NCI-H1105 (cell line): ENCODE measurements at regions not wholly inside any gene's neighbourhood (a gene's known extent, or its start where the extent isn't known, plus 50 kb on each side); places are given as distances from the start of the nearest gene placed in this dataset.

Experiments
- DNase-seq: peaks from one replicate; lab custom pipeline; 2025; lab: John Stamatoyannopoulos, UW

DNA sequence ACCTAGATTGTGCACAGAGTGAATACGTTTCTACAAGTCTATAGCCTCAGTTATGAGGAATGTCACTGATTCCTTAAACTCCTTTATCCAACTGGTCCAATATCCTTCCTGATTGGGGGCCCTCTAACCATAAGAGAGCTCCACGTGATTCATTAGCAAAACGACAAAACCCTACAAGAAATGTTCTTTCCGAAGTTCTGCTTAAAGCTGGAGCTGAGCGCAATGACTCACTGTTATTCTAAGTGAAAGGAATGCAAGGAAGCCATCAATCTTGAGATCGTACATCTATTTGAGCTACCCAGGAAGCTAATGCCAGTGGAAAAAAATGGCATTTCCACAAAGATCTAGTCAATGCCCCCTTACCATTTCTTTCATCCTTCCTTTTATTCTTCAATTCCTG lies 354.9 kb upstream of the CDH20 start:
- no peak for DNase-seq

DNA sequence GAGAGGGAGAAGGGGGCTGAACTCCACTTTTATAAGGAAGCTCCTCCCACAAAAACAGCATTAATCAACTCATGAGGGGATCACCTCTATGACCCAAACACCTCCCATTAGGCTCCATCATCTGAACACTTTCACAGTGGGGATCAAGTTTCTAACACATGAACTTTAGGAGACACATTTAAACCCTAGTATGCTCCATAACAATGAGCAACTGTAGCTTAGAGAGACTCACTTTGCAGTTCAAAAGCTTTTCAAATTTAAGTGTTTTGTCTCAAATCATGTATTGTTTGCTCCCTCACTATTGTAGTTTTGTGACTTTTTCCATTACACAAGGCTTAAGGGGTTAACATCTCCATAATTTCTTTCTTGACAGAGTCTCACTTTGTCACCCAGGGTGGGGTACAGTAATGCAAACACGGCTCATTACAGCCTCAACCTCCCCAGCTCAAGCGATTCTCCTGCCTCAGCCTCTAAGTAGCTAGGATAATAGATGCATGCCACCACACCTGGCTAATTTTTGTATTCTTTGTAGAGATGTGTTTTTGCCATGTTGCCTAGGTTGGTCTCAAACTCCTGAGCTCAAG lies 352.7 kb upstream of the CDH20 start:
- DNase-seq = no peak

DNA sequence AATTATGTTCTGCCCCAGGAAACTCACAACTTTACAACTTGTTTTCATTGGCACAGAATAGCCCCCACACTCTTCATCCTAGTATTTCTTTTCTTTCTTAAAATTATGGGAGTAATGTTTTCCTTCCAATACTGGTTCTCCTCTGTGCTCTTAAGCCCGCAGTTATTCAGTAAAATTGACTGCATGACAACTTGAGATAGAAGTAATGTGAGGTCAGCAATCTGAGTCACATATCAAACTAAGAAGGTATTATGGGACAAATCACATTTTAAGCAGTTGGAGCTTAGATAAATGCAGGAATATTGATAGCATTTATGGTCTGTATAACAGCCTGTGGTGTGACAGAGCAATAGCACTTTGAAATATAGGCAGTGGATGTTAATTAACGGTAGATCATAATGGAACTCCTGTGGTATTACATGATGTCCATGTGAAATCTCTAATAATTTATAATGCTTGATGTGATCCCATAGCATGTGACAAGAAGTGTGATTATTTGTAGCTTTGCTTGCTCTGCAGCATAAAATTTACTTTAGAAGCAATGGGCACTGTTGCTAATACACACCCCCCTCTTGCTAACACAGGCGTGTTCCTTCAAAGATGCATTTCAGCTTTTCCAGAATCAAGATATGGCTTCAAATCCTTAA lies 351.4 kb upstream of the CDH20 start:
- no peak for DNase-seq

DNA sequence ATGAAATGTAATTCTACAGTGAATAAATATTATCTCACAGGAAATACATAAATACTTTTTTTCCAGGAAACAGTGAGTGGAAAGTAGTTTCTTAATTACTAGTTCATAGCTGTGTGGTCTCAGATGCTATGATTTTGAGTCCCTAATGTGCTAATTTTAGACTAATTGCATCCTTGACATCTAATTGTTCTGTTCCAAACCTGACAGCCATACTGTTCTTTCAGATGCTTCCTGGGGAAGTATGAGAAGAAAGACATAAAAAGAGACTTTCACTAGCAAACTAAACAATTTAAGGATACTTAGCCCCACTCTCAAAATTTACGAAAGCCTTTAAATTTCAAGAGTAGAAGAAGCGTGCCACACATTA lies 350.9 kb upstream of the CDH20 start:
- no peak for DNase-seq

DNA sequence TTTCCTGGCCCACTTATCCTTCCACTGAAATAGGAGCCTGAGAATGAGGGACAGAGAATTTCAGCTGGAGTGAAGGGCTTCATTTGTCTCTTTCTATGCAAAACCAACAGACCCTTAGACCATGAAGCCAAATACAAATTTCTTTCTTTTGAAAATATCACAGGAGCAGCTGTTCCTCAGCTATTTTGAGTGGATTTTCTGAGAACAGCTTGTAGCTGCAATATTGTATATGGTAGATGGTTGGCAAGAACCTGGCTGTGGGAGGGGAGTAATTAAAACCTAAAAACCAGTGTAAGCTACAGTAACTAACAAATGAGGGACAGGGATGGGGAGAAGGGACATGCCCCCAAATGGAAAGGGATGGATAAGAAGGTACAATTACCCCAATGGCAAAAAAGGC lies 350.3 kb upstream of the CDH20 start:
- no peak for DNase-seq

DNA sequence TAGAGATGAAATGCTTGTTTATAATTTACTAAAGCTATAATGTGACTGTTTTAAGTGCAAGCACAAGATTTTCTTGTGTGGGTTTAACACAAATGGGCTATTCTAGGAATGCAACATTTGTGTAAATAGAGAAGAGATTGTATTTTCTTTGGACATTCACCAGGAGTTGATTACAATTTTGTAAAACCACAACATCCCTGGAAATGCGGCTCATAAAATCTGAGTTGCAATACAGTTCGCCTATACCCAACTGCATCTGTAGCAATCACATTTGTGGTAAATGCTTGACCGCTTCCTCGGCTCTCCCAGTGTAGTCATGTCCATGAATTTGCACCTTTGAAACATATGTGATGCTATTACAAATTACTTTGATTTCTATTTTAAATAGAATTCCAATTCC lies 348.7 kb upstream of the CDH20 start:
- DNase-seq = no peak

DNA sequence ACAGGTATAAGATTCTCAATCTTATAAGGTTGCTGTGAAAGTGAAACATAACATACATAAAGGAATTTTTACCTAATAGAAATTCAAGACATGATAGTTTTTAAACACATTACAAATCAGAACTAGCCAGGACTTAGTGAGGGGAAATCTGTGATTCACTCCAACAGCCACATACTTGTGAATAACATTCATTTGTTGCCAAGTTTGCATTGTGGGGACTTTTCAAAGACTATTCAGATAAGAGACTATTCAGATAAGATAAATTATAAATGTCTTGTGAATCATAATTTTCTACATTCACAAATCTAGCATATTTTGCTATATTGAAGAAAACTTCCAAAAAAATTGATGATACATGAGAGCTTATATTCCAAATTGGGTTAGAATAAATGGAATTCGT lies 345.3 kb upstream of the CDH20 start:
- no peak for DNase-seq

DNA sequence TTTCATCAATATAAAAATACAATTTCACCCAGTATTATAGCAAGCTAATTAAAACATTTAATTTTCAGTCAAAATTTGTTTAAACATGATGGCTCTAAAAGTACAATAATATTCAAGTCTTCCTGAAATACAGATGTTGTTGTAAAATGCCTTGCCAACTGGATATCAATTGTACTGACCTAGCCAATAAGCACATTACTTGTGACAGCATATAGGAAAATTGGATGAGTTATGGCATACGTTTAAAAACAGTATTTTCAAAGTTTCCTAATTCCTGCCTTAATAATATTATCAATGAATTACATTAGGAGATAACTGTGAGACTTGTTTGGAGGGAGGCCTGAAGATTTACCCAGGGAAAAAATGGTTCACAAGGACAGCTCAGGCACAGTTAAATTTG lies 336.9 kb upstream of the CDH20 start:
- no peak for DNase-seq

DNA sequence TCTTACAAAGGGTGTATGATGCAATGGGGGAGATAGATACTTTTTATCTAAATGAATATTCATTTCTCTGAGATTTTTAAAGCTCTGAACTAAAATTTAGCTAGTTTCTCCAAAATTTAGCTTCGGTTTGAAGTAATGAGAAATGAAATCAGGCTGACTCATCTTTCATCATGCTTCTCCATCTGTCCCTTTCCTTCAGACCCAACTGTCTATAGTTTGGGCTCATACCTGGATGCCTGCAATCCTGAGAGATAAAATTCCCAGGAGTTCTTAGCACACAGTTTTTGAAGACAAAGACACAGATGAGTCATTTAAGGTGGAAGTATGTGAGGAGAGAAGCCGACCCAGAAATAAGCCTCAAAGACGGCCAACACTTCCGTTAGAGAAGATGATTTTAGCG lies 336.4 kb upstream of the CDH20 start:
- no peak for DNase-seq

DNA sequence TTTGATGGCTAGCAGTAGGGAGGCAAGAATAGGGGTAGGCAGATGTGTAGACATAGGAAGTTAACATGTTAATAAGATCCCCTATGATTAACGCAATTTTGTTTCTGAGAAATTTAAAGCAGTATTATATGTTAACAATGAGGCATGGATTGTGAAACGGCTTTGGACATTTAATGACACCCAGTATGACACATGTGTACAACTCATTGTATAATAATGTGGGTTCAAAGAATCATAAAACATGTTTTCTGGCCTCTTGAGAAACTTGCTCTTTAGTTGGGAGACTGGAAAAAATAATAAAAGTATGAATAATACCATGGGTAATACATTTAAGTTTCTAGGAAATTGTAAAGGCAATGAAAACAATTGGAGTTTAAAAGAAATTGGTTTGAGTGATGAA lies 332.1 kb upstream of the CDH20 start:
- DNase-seq = no peak

DNA sequence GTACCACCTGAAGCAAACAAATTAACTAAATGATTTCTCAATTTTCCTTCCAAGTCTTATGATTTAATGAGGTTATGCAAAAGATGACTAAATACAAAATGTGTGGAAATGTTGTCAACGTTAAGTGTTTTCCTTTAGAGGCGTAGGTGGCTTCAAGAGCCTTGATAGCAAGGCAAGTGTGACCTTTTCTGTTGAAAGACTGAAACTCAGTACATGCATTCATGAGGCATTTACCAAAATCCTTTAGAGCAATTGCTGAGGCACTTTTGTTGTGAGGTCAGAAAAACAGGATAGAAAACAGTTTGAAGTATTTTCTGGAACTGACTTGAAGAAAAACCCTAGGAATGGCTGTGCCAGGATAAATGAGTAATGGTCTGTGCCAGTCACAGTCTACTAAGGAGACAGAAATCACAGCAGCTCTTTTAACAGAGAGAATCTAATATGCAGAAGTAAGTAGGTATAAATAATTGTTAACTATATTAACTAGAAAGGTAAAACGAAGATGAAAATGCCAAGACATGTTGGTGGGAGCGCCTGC lies 326.5 kb upstream of the CDH20 start:
- DNase-seq = no peak

DNA sequence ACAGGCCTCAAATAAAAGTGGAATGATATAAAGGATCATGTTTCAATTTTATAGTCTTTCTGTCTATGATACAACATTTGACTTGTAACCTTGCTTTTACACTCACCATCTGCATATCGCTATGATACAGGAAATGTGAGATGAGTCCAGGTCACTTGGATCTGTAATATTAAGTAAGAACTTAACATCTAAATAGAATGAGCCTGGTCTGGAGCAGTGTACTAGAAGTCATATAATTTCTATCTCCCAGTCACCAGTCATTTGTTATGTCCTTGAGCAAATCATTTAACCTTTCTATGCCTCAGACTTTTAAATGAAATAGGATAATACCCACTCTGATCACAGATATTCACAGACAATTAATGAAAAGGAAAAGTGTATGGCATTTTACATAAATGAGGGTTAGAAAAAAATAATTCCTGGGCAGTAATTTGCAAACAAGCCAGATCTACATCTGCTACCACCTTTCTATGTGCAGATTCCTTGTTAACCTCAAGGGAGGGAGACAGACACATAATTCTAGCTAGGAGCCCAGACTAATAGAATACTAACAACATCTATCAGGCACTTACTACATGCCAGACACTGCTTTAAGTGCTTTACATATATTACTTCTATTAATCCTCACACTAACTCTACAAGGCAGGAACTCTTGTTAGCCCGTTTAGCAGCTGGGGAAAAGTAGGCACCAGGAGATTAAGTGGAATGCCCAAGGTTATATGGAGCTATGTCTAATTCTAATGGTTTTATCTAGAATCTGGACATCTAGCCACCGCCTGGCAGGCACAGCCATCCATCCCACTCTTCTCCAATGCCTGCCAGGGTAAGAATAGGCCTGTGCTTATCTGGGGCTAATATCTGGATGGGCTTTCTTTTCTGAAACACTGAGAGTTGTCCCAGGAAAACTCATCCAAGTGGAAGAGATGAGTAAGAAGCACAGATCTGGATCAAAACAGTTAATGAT lies 313.6 kb upstream of the CDH20 start:
- DNase-seq = no peak

DNA sequence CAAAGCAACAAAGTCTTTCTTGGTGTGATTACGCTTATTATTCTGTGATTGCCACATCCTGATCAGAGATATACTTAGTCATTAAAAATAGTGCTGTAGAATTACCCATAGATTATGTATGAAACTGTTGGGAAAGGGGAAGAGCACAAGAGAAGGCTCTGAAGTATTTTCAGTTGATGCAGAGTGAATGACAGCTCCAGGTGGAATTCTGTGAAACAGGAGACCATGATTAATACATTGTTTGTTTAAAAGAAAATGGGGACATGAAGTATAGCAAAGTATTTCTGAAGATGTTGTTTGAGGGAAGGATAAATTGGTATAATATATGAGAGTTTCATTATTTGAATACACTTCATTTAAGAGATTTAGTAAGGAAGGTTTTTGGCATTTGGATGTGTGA lies 307.6 kb upstream of the CDH20 start:
- DNase-seq = no peak

DNA sequence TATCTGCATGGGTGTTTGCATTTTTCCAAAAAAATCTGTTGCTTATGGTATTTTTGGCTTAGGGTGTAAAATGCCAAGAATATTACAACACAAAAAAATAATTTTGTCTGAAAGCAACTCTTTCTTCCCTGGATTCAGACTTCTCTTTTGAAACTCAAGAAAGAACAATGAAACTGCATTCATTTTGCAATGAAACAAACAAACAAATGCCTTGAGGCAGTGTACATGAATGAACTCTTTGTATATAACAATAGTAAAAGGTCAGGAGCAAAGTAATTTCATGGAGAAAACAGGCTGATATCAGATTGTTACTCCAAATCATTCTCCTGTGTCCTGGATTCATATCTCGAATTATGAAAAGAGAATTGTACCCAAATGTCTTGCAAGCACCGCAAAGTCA lies 301.6 kb upstream of the CDH20 start:
- no peak for DNase-seq

DNA sequence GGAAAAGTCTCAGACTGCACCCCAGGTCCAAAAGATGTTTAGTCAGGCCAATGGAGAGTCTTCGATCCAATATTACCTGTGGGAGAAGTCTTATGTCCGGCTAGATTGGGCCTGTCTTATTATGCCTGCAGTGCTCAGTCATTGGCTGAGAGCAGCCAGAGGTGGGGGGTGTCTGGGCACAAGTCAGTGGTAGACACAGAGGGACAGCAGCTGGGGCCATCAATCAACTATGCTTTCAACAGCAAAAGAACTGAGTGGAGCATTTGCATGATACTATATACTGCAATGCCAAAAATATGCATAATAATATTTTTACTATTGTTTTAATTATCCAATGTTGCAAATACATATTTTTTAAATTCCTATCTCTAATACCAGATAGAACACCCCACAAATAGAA lies 298.6 kb upstream of the CDH20 start:
- no peak for DNase-seq

DNA sequence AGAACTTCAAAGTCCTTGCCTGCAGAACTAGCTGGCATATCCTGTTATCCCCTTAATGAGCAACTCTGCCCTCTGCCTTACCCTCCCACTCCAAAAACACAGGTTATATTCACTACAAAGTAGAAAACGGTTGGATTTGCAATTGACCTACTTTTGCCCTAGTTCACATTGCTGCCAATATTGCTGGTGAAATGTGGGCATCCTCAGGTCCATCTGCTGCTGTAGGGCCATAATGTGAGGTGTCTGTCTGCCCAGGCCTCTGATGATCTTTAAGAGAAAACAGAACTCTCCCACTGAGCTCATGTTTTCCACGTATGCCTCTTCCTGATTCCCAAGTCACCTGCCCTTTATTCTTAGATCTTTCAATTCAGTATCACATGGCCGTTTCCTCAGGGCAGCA lies 294.0 kb upstream of the CDH20 start:
- DNase-seq = no peak

DNA sequence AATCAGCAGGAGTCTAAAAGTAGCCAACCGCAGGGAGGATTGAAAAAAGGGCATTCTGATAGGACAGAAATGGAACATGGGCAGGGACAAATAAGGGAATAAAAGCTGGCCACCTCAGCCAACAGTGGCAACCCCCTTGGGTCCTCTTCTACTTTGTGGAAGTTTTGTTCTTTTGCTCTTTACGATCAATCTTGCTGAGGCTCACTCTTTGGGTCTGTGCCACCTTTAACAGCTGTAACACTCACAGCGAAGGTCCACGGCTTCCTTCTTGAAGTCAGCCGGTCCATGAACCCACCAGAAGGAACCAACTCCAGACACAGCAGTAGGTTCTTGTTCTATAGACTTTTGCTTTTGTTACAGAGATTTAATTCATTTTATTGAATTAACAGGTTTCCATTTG lies 285.4 kb upstream of the CDH20 start:
- DNase-seq = no peak

DNA sequence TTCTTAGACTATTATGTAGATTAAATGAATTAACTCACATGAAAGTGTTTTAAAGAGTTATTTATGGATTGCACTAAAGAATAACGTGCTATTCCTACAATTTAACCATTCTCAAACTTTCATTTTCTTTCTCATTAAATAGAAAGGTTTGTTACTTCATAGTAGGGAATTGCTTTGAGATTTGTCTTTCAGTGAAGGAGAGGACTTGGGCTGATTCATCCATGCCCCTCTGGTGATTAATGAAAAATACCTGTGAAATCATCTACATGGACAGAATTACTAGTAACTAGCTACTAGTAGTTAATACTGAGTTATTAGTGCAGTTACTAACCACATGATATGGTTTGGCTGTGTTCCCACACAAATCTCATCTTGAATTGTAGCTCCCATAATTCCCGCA lies 275.8 kb upstream of the CDH20 start:
- no peak for DNase-seq

DNA sequence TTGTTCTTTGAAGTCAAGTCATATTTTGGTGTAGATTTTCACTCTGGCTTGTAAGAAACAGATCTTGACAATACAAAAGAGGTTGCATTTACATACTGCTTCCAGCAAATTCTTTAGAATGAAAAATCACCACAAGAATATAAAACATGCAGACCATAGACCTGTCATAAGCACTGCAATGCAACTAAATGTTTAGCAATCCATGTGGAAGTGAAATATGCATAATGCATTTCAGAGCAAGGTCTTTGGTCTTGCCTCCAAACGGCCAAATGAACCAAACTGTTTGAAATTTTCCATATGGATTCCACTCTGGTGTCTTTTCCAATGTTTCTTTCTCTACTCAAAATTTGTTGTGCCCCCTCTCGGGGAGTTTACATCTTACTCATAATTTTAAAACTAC lies 271.0 kb upstream of the CDH20 start:
- DNase-seq = no peak

DNA sequence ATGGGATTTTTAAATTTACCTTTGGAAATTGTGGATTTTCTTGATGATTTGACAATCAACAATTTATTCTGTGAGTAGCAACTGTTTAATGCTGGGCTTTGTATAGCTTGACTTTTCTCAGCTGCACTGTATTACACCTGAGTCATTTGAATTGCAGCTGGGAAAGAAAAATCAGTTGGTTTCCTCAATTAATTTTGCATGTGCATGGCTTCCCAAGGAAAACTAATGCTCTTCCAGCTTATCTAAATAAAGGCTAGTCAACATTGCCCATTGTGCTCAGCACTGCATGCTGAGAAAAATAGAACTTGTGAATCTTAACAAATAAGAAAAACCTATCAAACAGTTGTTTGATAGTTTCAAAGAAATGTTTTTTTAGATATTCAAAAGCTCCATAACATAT lies 268.3 kb upstream of the CDH20 start:
- no peak for DNase-seq

DNA sequence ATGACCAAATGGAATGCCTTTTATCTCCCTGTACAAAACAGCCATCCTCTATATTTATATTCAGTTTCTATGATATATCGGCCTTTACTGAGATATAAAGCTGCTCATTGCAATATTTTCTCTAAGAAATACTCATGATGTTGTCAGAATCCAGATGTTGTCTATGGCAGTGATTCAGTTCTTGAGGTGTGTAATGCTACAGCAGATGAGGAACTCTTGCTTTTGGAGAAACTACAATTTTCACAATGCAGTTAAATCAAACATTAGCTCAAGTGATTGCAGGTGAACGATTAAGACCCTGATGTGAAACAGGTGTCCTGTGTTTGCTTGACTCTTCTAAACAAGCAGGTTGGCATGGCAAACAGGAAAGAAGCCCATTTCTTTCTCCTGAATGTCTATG lies 256.2 kb upstream of the CDH20 start:
- peak; percentile 47 for DNase-seq

DNA sequence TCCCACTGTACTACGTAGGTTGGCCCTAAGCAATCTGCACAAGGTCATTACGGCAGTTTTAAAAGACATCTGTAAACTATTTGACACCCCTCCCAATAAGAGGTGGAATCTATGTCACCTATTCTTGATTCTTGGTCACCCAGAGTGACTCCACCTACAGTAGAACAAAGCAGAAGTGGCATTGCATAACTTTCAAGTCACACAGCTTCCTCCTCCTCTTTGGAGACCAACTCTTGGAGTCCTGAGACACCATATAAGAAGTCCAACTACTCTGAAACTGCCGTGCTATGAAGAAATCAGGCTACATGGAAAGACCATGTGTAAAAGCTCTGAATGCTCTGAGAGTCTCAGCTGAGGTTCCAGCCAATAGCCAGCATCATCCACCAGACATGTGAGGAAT lies 253.5 kb upstream of the CDH20 start:
- no peak for DNase-seq

DNA sequence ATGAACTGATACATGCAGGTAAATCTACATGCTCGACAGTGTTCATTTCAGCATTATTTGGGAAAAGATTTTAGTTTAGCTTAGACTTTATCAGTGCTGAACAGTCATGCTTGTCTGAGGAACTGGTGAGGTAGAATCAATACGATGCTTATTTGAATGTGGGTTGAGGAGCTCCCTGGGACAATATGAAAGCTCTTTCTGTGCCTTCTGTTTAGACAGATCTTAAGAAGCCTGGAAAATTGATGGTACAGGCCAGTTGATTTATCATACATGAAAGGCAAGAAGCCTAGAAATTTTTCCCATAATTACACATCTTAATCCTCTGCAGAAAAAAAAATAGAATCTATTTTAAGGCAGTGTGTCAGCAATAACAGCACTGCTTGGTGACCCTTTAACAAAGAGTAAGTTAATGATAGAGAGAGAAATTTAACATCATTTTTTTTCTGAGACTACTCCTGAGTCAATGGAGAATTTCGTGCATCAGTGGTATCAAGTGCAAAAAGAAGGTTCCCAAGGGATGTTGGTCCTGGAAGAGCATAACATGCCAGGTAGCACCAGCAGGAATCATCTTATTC lies 252.2 kb upstream of the CDH20 start:
- DNase-seq = no peak
